HUES6 (cell line): ENCODE measurements at regions not wholly inside any gene's neighbourhood (a gene's known extent, or its start where the extent isn't known, plus 50 kb on each side); places are given as distances from the start of the nearest gene placed in this dataset.

Experiments
- H3K27ac ChIP-seq: 2 replicates; pipeline ENCODE4 v1.7.0; 2013; ENCODE audit warnings: low read depth, mild to moderate bottlenecking, low read length, inconsistent platforms
- H3K27me3 ChIP-seq: 2 replicates; pipeline ENCODE4 v1.6.1; 2013; ENCODE audit warnings: low read length; ENCODE audit not compliant: control insufficient read depth, insufficient read depth
- H3K36me3 ChIP-seq: 2 replicates; pipeline ENCODE4 v1.6.1; 2013; ENCODE audit warnings: low read length; ENCODE audit not compliant: control insufficient read depth, insufficient read depth
- H3K4me1 ChIP-seq: 2 replicates; pipeline ENCODE4 v1.6.1; 2013; ENCODE audit warnings: low read length; ENCODE audit not compliant: control insufficient read depth, insufficient read depth
- H3K4me3 ChIP-seq: 2 replicates; pipeline ENCODE4 v1.5.1; 2013; ENCODE audit warnings: low read depth, low read length
- H3K9ac ChIP-seq: one replicate; pipeline ENCODE4 v1.6.1; 2013; ENCODE audit warnings: mild to moderate bottlenecking, low read length
- H3K9me3 ChIP-seq: 2 replicates; pipeline ENCODE4 v1.6.1; 2013; ENCODE audit warnings: low read depth, low read length; ENCODE audit not compliant: control insufficient read depth, insufficient read depth

GRCh38 chr11:116428638-116428975 is 344.2 kb downstream of the BUD13 start:
- H3K4me3 ChIP-seq: no peak overlapping the region
- H3K9ac ChIP-seq: no peak overlapping the region
- H3K27ac ChIP-seq: no peak overlapping the region
- no peaks in the 10 kb centered on the region for H3K9me3 ChIP-seq
- peaks cover 19% of the 10 kb centered on the region for H3K4me1 ChIP-seq
- H3K27me3 ChIP-seq: no peaks in the 10 kb centered on the region
- H3K36me3 ChIP-seq: no peaks in the 10 kb centered on the region

- H3K27me3 ChIP-seq: no peaks in the 10 kb centered on the region
- H3K4me1 ChIP-seq: peaks cover 24% of the 10 kb centered on the region
- H3K4me3 ChIP-seq: no peak overlapping the region
- no peak overlapping the region for H3K27ac ChIP-seq
- H3K36me3 ChIP-seq: no peaks in the 10 kb centered on the region
- H3K9ac ChIP-seq: no peak overlapping the region
- no peaks in the 10 kb centered on the region for H3K9me3 ChIP-seq
Measured at GRCh38 chr11:116427903-116428637, 344.7 kb downstream of the BUD13 start.

- H3K4me1 ChIP-seq: peaks cover 31% of the 10 kb centered on the region
- H3K27me3 ChIP-seq: no peaks in the 10 kb centered on the region
- H3K27ac ChIP-seq: no peak overlapping the region
- H3K9me3 ChIP-seq: no peaks in the 10 kb centered on the region
- no peak overlapping the region for H3K4me3 ChIP-seq
- no peak overlapping the region for H3K9ac ChIP-seq
- H3K36me3 ChIP-seq: no peaks in the 10 kb centered on the region
Measured at GRCh38 chr11:116427337-116427902, 345.4 kb downstream of the BUD13 start.

- Histone ChIP-seq H3K27me3 (no peaks in the 10 kb centered on the region), H3K36me3 (no peaks in the 10 kb centered on the region), H3K9ac (no peak overlapping the region), H3K9me3 (no peaks in the 10 kb centered on the region), H3K4me3 (no peak overlapping the region), H3K4me1 (peaks cover 37% of the 10 kb centered on the region), H3K27ac (no peak overlapping the region)
Measured at GRCh38 chr11:116426761-116427160, 346.0 kb downstream of the BUD13 start.

- Histone ChIP-seq H3K9ac (no peak overlapping the region), H3K36me3 (no peaks in the 10 kb centered on the region; the same call in 1 of the 2 replicates), H3K4me3 (no peak overlapping the region), H3K27me3 (no peaks in the 10 kb centered on the region), H3K27ac (no peak overlapping the region), H3K4me1 (peaks cover 44% of the 10 kb centered on the region), H3K9me3 (peaks cover 9% of the 10 kb centered on the region)
Measured at GRCh38 chr11:116424615-116425261, 348.0 kb downstream of the BUD13 start.

- H3K4me1 ChIP-seq: peaks cover 38% of the 10 kb centered on the region
- H3K9ac ChIP-seq: no peak overlapping the region
- no peak overlapping the region for H3K27ac ChIP-seq
- H3K36me3 ChIP-seq: no peaks in the 10 kb centered on the region; the same call in 1 of the 2 replicates
- H3K27me3 ChIP-seq: no peaks in the 10 kb centered on the region
- H3K4me3 ChIP-seq: no peak overlapping the region
- peaks cover 9% of the 10 kb centered on the region for H3K9me3 ChIP-seq
Measured at GRCh38 chr11:116422956-116423600, 349.7 kb downstream of the BUD13 start.

- H3K4me1 ChIP-seq: peaks cover 33% of the 10 kb centered on the region
- no peak overlapping the region for H3K27ac ChIP-seq
- no peaks in the 10 kb centered on the region; the same call in 1 of the 2 replicates for H3K36me3 ChIP-seq
- H3K9me3 ChIP-seq: peaks cover 9% of the 10 kb centered on the region
- H3K9ac ChIP-seq: no peak overlapping the region
- H3K27me3 ChIP-seq: no peaks in the 10 kb centered on the region
- H3K4me3 ChIP-seq: no peak overlapping the region
Measured at GRCh38 chr11:116422556-116422955, 350.2 kb downstream of the BUD13 start.

- Histone ChIP-seq H3K27ac (no peak overlapping the region), H3K4me3 (no peak overlapping the region), H3K4me1 (peaks cover 30% of the 10 kb centered on the region), H3K9ac (no peak overlapping the region), H3K9me3 (peaks cover 9% of the 10 kb centered on the region), H3K27me3 (no peaks in the 10 kb centered on the region), H3K36me3 (no peaks in the 10 kb centered on the region; the same call in 1 of the 2 replicates)
Measured at GRCh38 chr11:116421529-116422185, 351.1 kb downstream of the BUD13 start.

GRCh38 chr11:116420770-116421528 is 351.8 kb downstream of the BUD13 start:
- no peaks in the 10 kb centered on the region for H3K27me3 ChIP-seq
- H3K9me3 ChIP-seq: peaks cover 9% of the 10 kb centered on the region
- H3K36me3 ChIP-seq: no peaks in the 10 kb centered on the region; the same call in 1 of the 2 replicates
- H3K4me1 ChIP-seq: peaks cover 31% of the 10 kb centered on the region
- H3K27ac ChIP-seq: no peak overlapping the region
- no peak overlapping the region for H3K9ac ChIP-seq
- no peak overlapping the region for H3K4me3 ChIP-seq

GRCh38 chr11:116420030-116420429 is 352.8 kb downstream of the BUD13 start:
- Histone ChIP-seq H3K27ac (no peak overlapping the region), H3K9ac (no peak overlapping the region), H3K4me1 (peaks cover 40% of the 10 kb centered on the region), H3K9me3 (peaks cover 9% of the 10 kb centered on the region), H3K4me3 (no peak overlapping the region), H3K36me3 (no peaks in the 10 kb centered on the region; the same call in 1 of the 2 replicates), H3K27me3 (no peaks in the 10 kb centered on the region)
